NCI-H2196 treated with DMSO at 0.1 percent for 48 hours (cell line): ENCODE measurements at regions not wholly inside any gene's neighbourhood (a gene's known extent, or its start where the extent isn't known, plus 50 kb on each side); places are given as distances from the start of the nearest gene placed in this dataset.

Experiments
- DNase-seq: peaks from one replicate; lab custom pipeline; 2025; ENCODE audit not compliant: unreplicated experiment; lab: John Stamatoyannopoulos, UW

GRCh38 chr5:96284727-96285389 lies 148.2 kb downstream of the PCSK1 start:
- DNase-seq = no peak

- DNase-seq = no peak
Observed at GRCh38 chr5:96283589-96283988, 149.5 kb downstream of the PCSK1 start.

- no peak for DNase-seq
Observed at GRCh38 chr5:96282020-96282419, 151.0 kb downstream of the PCSK1 start.

GRCh38 chr5:96280946-96281393 lies 152.1 kb downstream of the PCSK1 start:
- no peak for DNase-seq

- no peak for DNase-seq
Observed at GRCh38 chr5:96279801-96280542, 153.1 kb downstream of the PCSK1 start.

GRCh38 chr5:96278981-96279380 lies 154.1 kb downstream of the PCSK1 start:
- DNase-seq = no peak

- DNase-seq = no peak
Observed at GRCh38 chr5:96275051-96275450, 158.0 kb downstream of the PCSK1 start.

GRCh38 chr5:96265487-96265886 lies 167.6 kb downstream of the PCSK1 start:
- no peak for DNase-seq

- no peak for DNase-seq
Observed at GRCh38 chr5:96264047-96264446, 169.0 kb downstream of the PCSK1 start.

- no peak for DNase-seq
Observed at GRCh38 chr5:96262105-96262504, 170.9 kb downstream of the PCSK1 start.

- no peak for DNase-seq
Observed at GRCh38 chr5:96260009-96260408, 173.0 kb downstream of the PCSK1 start.

GRCh38 chr5:96259151-96259772 lies 173.8 kb downstream of the PCSK1 start:
- DNase-seq = no peak

GRCh38 chr5:96258692-96259091 lies 174.4 kb downstream of the PCSK1 start:
- DNase-seq = no peak

- DNase-seq = no peak
Observed at GRCh38 chr5:96257904-96258303, 175.1 kb downstream of the PCSK1 start.

- DNase-seq = no peak
Observed at GRCh38 chr5:96256795-96257470, 176.1 kb downstream of the PCSK1 start.

GRCh38 chr5:96254980-96255691 lies 177.9 kb downstream of the PCSK1 start:
- DNase-seq = no peak

- DNase-seq = no peak
Observed at GRCh38 chr5:96253140-96253539, 179.9 kb downstream of the PCSK1 start.

GRCh38 chr5:96252596-96252995 lies 180.5 kb downstream of the PCSK1 start:
- DNase-seq = no peak

GRCh38 chr5:96250782-96251181 lies 182.3 kb downstream of the PCSK1 start:
- no peak for DNase-seq

GRCh38 chr5:96248131-96248530 lies 184.9 kb downstream of the PCSK1 start:
- DNase-seq = no peak

GRCh38 chr5:96247708-96248107 lies 185.3 kb downstream of the PCSK1 start:
- DNase-seq = no peak
